Middle frontal gyrus (tissue), 1 donor: ENCODE measurements at regions not wholly inside any gene's neighbourhood (a gene's known extent, or its start where the extent isn't known, plus 50 kb on each side); places are given as distances from the start of the nearest gene placed in this dataset.
"Not testable (repeated sequence)": the region's sequence is repeated elsewhere in the genome, so short reads cannot be mapped to it uniquely, and the experiment has no call there.

ENCODE experiments used
- DNase-seq: peaks from one replicate; pipeline ENCODE4 v3.0.0-alpha.2; 2015; ENCODE audit warnings: low spot score; ENCODE audit errors: extremely low spot score

GRCh38 chr7:96827701-96828100 lies 118.1 kb upstream of the SEM1 start:
- no peak for DNase-seq

- DNase-seq, result not testable (repeated sequence)
Observed at GRCh38 chr7:96829121-96829520, 119.5 kb upstream of the SEM1 start.

- no peak for DNase-seq
Observed at GRCh38 chr7:96831446-96831845, 121.8 kb upstream of the SEM1 start.

GRCh38 chr7:96832092-96832662 lies 122.5 kb upstream of the SEM1 start:
- no peak for DNase-seq

GRCh38 chr7:96833676-96834453 lies 124.2 kb upstream of the SEM1 start:
- no peak for DNase-seq

- DNase-seq, result no peak
Observed at GRCh38 chr7:96836456-96836855, 126.8 kb upstream of the SEM1 start.

- no peak for DNase-seq
Observed at GRCh38 chr7:96837593-96837992, 127.9 kb upstream of the SEM1 start.

GRCh38 chr7:96838481-96838880 lies 128.8 kb upstream of the SEM1 start:
- DNase-seq, result no peak

- no peak for DNase-seq
Observed at GRCh38 chr7:96855139-96855538, 145.5 kb upstream of the SEM1 start.

GRCh38 chr7:96855691-96856090 lies 146.0 kb upstream of the SEM1 start:
- DNase-seq, result no peak

- DNase-seq, result no peak
Observed at GRCh38 chr7:96869538-96869937, 135.8 kb upstream of the DLX6 start.

GRCh38 chr7:96870185-96870584 lies 135.2 kb upstream of the DLX6 start:
- DNase-seq, result no peak

- no peak for DNase-seq
Observed at GRCh38 chr7:96870934-96871333, 134.4 kb upstream of the DLX6 start.

GRCh38 chr7:96887426-96887825 lies 117.9 kb upstream of the DLX6 start:
- no peak for DNase-seq

GRCh38 chr7:96899108-96899507 lies 106.2 kb upstream of the DLX6 start:
- no peak for DNase-seq

GRCh38 chr7:96901822-96902445 lies 103.4 kb upstream of the DLX6 start:
- DNase-seq, result no peak

- DNase-seq, result no peak
Observed at GRCh38 chr7:96903906-96904305, 101.4 kb upstream of the DLX6 start.

GRCh38 chr7:96910486-96910885 lies 94.9 kb upstream of the DLX6 start:
- DNase-seq, result no peak

GRCh38 chr7:96915029-96915428 lies 90.3 kb upstream of the DLX6 start:
- DNase-seq, result no peak

GRCh38 chr7:96920064-96920463 lies 85.3 kb upstream of the DLX6 start:
- no peak for DNase-seq

GRCh38 chr7:96920713-96921112 lies 84.6 kb upstream of the DLX6 start:
- DNase-seq, result no peak

GRCh38 chr7:96921231-96921630 lies 84.1 kb upstream of the DLX6 start:
- no peak for DNase-seq

GRCh38 chr7:96921771-96922170 lies 83.6 kb upstream of the DLX6 start:
- DNase-seq, result no peak
